Sigmoid colon (tissue), 4 donors: ENCODE measurements at regions not wholly inside any gene's neighbourhood (a gene's known extent, or its start where the extent isn't known, plus 50 kb on each side); places are given as distances from the start of the nearest gene placed in this dataset.

Experiments used
- POLR2A ChIP-seq, 2 donors: fragments of 450-650 bp; IDR thresholded peaks; one replicate each; pipeline ENCODE4 v1.6.1; 2016; ENCODE audit warnings: antibody characterized with exemption in 2 of 2, mild to moderate bottlenecking in 2 of 2, moderate library complexity in 2 of 2
- POLR2AphosphoS5 ChIP-seq, 4 donors: sonication (generic); formaldehyde crosslinking; IDR thresholded peaks; one replicate each; pipeline ENCODE4 v1.6.1; 2017; ENCODE audit warnings: antibody characterized with exemption in 4 of 4
- TF ChIP-seq, protein P1 (sequence below), 4 experiments: fragments of 450-650 bp in 3 of 4; fragments of 200-600 bp in 1 of 4; IDR thresholded peaks; one replicate each; pipeline ENCODE4 v1.5.1; 2016 to 2019; ENCODE audit warnings: antibody characterized with exemption in 4 of 4, mild to moderate bottlenecking in 3 of 4, moderate library complexity in 2 of 4

DNA sequence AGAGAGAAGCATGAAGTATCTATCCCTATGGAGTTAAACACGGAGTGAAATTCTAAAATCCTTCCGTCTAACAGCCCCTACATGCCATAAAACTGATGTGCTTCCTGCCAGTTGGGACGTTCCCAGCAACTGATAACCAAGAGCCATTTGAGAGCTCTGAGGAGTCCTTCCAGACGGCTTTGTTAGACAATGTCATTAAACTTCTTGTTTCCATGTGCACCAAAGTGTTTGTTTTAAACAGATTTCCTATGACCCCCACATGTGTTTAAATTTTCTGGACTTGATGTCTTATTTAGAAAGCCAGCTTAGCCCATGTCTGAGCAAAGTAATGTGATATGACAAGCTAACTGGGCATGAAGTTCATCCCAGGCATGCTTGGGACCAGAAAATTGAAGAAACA, 57.2 kb upstream of the LPAR1 start:
- TF ChIP-seq, protein P1, sequence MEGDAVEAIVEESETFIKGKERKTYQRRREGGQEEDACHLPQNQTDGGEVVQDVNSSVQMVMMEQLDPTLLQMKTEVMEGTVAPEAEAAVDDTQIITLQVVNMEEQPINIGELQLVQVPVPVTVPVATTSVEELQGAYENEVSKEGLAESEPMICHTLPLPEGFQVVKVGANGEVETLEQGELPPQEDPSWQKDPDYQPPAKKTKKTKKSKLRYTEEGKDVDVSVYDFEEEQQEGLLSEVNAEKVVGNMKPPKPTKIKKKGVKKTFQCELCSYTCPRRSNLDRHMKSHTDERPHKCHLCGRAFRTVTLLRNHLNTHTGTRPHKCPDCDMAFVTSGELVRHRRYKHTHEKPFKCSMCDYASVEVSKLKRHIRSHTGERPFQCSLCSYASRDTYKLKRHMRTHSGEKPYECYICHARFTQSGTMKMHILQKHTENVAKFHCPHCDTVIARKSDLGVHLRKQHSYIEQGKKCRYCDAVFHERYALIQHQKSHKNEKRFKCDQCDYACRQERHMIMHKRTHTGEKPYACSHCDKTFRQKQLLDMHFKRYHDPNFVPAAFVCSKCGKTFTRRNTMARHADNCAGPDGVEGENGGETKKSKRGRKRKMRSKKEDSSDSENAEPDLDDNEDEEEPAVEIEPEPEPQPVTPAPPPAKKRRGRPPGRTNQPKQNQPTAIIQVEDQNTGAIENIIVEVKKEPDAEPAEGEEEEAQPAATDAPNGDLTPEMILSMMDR (IDR thresholded peaks at IDR 0.05): no peak
- TF ChIP-seq POLR2A (IDR thresholded peaks at IDR 0.05) (no peak), POLR2AphosphoS5 (IDR thresholded peaks at IDR 0.05) (no peak)
